Psoas muscle (tissue), 7 donors: ENCODE measurements at regions not wholly inside any gene's neighbourhood (a gene's known extent, or its start where the extent isn't known, plus 50 kb on each side); places are given as distances from the start of the nearest gene placed in this dataset.
"Not testable (repeated sequence)": the region's sequence is repeated elsewhere in the genome, so short reads cannot be mapped to it uniquely, and the experiment has no call there.

Experiments used
- ATAC-seq, 4 donors: fragments of 200-7000 bp; cut with Tn5 transposase; one replicate each; pipeline ENCODE4 v1.9.1; 2020; ENCODE audit warnings: moderate library complexity in 3 of 4, mild to moderate bottlenecking in 2 of 4
- DNase-seq, 2 donors: peaks; one replicate each; pipeline ENCODE4 v3.0.0-alpha.2; 2020
- H3K27ac ChIP-seq: fragments of 200-600 bp; one replicate; pipeline ENCODE4 v1.8.0; 2022
- H3K27me3 ChIP-seq, 3 donors: fragments of 200-600 bp in 1 of 3; one replicate each; pipeline versions ENCODE4 v1.6.1 to v1.8.0; 2013 to 2022; ENCODE audit warnings: low read length in 2 of 3, mild to moderate bottlenecking in 2 of 3, moderate library complexity in 1 of 3; ENCODE audit not compliant: insufficient read depth in 3 of 3
- H3K36me3 ChIP-seq, 2 donors: fragments of 200-600 bp in 1 of 2; one replicate each; pipeline versions ENCODE4 v1.6.1 to v1.8.0; 2013 to 2022; ENCODE audit warnings: low read depth in 1 of 2, mild to moderate bottlenecking in 1 of 2, moderate library complexity in 1 of 2; ENCODE audit not compliant: insufficient read depth in 1 of 2
- H3K4me1 ChIP-seq: fragments of 200-600 bp; one replicate; pipeline ENCODE4 v1.8.0; 2022
- H3K4me3 ChIP-seq: fragments of 200-600 bp; one replicate; pipeline ENCODE4 v1.8.0; 2022; ENCODE audit warnings: mild to moderate bottlenecking
- H3K9me3 ChIP-seq: fragments of 200-600 bp; one replicate; pipeline ENCODE4 v1.8.0; 2022
- WGBS, 3 donors: extraction: QIAGEN DNeasy Blood & Tissue Kit; methylation state at CpG; one replicate each; pipeline versions ENCODE4 v1.1.6 to v1.1.7; 2013; 5-methylcytosine and 5-hydroxymethylcytosine counted together
- intact Hi-C, 2 donors: fragments of 100-400 bp; cut with DNase I; formaldehyde crosslinking; loops; one replicate each; pipeline versions ENCODE4 v1.11.0 to v1.14.2; 2022
- TF ChIP-seq, protein P1 (sequence below): fragments of 200-600 bp; IDR thresholded peaks from one replicate; pipeline ENCODE4 v1.8.0; 2022; ENCODE audit warnings: antibody characterized with exemption
- donor health status: healthy with polysubstance abuse.
- donor health status: DM: no; HTN: no; CAD: no; lungs with moderate emphysema.
- donor health status: Bipolar disorder and iron deficiency.
- donor health status: healthy.
- donor health status: DM: yes; HTN: yes; CAD: no.
- donor health status: DM: no; HTN: no; CAD: no.
- donor health status: DM: yes; HTN: yes; CAD: no.

DNA sequence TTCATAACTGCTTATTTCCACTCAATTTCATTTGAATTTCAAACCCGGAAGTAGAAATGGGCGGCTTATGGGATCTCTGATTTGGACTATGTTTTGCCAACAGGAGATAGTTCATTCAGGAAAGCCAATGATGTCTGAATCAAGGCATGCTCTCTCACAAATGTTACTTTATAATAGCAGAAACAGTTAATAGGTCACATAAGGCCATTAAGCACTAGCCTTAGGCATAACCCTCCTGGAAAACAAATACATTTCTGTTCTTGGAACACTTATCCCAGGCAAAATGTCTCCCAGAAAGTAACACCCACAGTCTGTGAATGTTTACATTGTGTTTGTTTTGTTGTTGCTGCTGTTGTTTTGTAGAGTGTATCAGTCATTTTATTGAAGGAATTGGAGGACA, 1347.2 kb upstream of the PCDH7 start:
- Histone ChIP-seq H3K27ac (no peak overlapping the region), H3K4me3 (no peak overlapping the region), H3K4me1 (no peaks in the 10 kb centered on the region), H3K36me3 (no peaks in the 10 kb centered on the region), H3K27me3 (no peaks in the 10 kb centered on the region), H3K9me3 (no peaks in the 10 kb centered on the region)
- 90 to 93% (median 92%) methylated on average over 2 of the region's 2 CpGs for WGBS, 3 donors
- ATAC-seq (no peak), DNase-seq (no peak)
- TF ChIP-seq, protein P1, sequence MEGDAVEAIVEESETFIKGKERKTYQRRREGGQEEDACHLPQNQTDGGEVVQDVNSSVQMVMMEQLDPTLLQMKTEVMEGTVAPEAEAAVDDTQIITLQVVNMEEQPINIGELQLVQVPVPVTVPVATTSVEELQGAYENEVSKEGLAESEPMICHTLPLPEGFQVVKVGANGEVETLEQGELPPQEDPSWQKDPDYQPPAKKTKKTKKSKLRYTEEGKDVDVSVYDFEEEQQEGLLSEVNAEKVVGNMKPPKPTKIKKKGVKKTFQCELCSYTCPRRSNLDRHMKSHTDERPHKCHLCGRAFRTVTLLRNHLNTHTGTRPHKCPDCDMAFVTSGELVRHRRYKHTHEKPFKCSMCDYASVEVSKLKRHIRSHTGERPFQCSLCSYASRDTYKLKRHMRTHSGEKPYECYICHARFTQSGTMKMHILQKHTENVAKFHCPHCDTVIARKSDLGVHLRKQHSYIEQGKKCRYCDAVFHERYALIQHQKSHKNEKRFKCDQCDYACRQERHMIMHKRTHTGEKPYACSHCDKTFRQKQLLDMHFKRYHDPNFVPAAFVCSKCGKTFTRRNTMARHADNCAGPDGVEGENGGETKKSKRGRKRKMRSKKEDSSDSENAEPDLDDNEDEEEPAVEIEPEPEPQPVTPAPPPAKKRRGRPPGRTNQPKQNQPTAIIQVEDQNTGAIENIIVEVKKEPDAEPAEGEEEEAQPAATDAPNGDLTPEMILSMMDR, result no peak
- intact Hi-C loops, result loop anchor here in 1 of 2 donors (5.0 kb wide), 1 partner anchor 44 kb away; no protein-coding TSS in a partner anchor

DNA sequence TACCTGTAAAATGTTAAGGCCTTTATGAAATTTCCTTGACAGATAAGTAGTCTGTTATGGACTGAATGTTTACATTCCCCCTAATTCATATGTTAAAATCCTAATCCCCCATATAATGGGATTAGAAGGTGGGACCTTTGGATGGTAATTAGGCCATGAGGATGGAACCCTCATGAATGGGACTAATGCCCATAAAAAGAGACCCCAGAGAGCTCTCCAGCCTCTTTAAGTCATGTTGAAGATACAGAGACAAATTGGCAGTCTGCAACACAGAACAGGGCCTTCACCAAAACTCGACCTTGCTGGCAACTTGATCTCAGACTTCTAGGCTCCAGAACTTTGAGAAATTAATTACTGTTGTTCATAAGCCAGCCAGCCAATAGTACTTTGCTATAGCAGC, 1344.5 kb upstream of the PCDH7 start:
- Histone ChIP-seq H3K36me3 (no peaks in the 10 kb centered on the region), H3K27ac (no peak overlapping the region), H3K9me3 (no peaks in the 10 kb centered on the region), H3K27me3 (no peaks in the 10 kb centered on the region), H3K4me3 (no peak overlapping the region), H3K4me1 (no peaks in the 10 kb centered on the region)
- TF ChIP-seq, protein P1, result no peak
- intact Hi-C loops, result no loop called here
- 20 to 32% (median 27%) methylated on average over 1 of the region's 1 CpG for whole genome bisulfite sequencing, 3 donors
- no peak for DNase-seq
- ATAC-seq, result no peak

DNA sequence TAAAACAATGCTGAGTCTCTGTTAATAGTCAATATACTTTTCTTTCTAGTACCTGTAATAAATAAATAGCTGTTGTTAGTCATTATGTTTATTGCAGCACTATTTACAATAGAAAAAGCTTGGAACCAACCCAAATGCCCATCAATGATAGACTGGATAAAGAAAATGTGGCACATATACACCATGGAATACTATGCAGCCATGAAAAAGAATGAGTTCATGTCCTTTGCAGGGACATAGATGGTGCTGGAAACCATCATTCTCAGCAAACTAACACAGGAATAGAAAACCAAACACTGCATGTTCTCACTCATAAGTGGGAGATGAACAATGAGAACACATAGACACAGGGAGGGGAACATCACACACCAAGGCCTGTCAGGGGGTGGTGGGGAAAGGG, 1341.9 kb upstream of the PCDH7 start:
- H3K4me1 ChIP-seq, H3K4me3 ChIP-seq, DNase-seq, H3K9me3 ChIP-seq, H3K27ac ChIP-seq, intact Hi-C loops, H3K36me3 ChIP-seq, ATAC-seq, H3K27me3 ChIP-seq: not testable (repeated sequence)

DNA sequence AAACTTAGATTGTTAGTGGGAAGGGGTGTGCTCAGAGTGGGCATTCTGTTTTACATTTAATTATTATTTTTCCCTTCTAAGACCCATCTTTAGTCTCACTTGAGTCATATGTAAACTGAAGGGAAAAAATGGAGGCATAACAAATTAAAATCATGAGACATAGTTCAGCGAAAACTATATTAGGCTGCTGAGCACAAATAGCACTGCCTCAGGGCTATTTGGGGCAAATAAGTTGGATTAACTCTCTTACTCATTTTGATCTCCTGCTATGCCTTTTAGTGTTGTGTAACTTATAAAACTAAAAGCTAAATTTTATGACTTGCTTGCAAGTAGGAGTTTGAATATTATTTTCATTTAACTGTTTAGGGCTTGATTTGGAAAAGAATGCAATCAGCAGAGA, 1329.2 kb upstream of the PCDH7 start:
- intact Hi-C loops, result no loop called here
- Histone ChIP-seq H3K9me3 (peaks cover 3% of the 10 kb centered on the region), H3K27me3 (no peaks in the 10 kb centered on the region), H3K27ac (no peak overlapping the region), H3K4me1 (no peaks in the 10 kb centered on the region), H3K4me3 (no peak overlapping the region), H3K36me3 (no peaks in the 10 kb centered on the region)
- WGBS, 3 donors, result 90 to 95% (median 93%) methylated on average over 1 of the region's 1 CpG
- DNase-seq (no peak), ATAC-seq (no peak)
- TF ChIP-seq, protein P1, result no peak

DNA sequence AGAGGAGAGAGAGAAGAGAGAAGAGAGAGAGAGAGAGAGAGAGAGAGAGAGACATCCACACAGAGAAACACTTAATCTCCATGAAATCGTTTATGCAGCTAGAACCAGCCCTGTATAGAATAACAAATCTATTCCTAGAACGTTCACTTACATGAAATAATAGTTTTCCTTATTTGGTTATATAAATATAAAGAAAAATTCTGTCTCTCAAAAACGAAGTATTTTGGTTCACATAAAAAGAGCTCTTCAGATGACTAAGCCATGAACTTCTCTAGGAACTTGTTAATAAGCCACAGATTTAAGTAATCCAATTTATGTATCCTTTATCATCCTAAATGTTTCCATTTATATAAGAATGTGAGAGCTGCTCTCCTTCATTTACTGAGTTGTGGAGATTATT, 1315.1 kb upstream of the PCDH7 start:
- no peaks in the 10 kb centered on the region for H3K4me1 ChIP-seq
- no peaks in the 10 kb centered on the region for H3K36me3 ChIP-seq
- 40 to 48% (median 41%) methylated on average over 3 of the region's 3 CpGs for WGBS, 3 donors
- H3K9me3 ChIP-seq, result no peaks in the 10 kb centered on the region
- no peaks in the 10 kb centered on the region for H3K27me3 ChIP-seq
- H3K4me3 ChIP-seq, result no peak overlapping the region
- DNase-seq (no peak), ATAC-seq (no peak)
- intact Hi-C loops, result no loop called here
- no peak overlapping the region for H3K27ac ChIP-seq
- TF ChIP-seq, protein P1, result no peak
